Glutamatergic neuron (in vitro differentiated cells): ENCODE measurements at regions not wholly inside any gene's neighbourhood (a gene's known extent, or its start where the extent isn't known, plus 50 kb on each side); places are given as distances from the start of the nearest gene placed in this dataset.

Experiments used
- DNase-seq: peaks from one replicate; pipeline ENCODE4 v3.0.0; 2022
- H3K27ac Mint-ChIP-seq: one replicate; pipeline ENCODE4 v1.8.0; 2020; ENCODE audit warnings: mild to moderate bottlenecking, mixed read lengths, inconsistent platforms; ENCODE audit not compliant: unreplicated experiment
- H3K27me3 Mint-ChIP-seq: one replicate; pipeline ENCODE4 v1.8.0; 2020; ENCODE audit warnings: mild to moderate bottlenecking, moderate library complexity, mixed read lengths, inconsistent platforms; ENCODE audit not compliant: unreplicated experiment
- H3K36me3 Mint-ChIP-seq: one replicate; pipeline ENCODE4 v1.8.0; 2020; ENCODE audit warnings: mild to moderate bottlenecking, mixed read lengths, inconsistent platforms; ENCODE audit not compliant: unreplicated experiment
- H3K4me1 Mint-ChIP-seq: one replicate; pipeline ENCODE4 v1.8.0; 2020; ENCODE audit warnings: mild to moderate bottlenecking, low read depth, mixed read lengths, inconsistent platforms; ENCODE audit not compliant: unreplicated experiment
- H3K4me3 Mint-ChIP-seq: one replicate; pipeline ENCODE4 v1.8.0; 2020; ENCODE audit warnings: mild to moderate bottlenecking, mixed read lengths, inconsistent platforms; ENCODE audit not compliant: unreplicated experiment
- H3K9me3 Mint-ChIP-seq: one replicate; pipeline ENCODE4 v1.8.0; 2020; ENCODE audit warnings: mild to moderate bottlenecking, moderate library complexity, mixed read lengths, inconsistent platforms; ENCODE audit not compliant: unreplicated experiment
- TF ChIP-seq, protein P1 (sequence below): fragments of 200-600 bp; sonication (generic); IDR thresholded peaks from one replicate; pipeline ENCODE4 v1.5.0; 2021; ENCODE audit not compliant: partially characterized antibody, unreplicated experiment

DNA sequence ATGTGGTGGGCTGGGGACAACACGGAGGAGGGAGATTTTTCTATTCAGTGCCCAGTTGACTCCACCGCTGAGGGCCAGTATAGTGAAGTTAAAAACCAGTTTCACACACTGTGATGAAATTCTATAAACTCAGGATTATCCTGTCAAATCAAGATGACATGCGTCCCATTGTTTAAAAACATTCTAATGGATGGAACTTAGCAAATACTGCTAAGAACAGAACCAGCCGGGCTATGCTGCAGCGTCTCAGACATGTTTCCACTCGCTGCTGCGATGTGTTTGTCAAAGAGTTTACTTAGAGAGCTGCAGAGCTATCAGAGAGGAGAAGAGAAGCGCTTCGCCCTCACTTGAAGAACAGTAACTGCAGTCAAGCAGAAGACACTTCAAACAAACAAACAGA, 212.6 kb upstream of the FOXQ1 start:
- Mint-ChIP-seq H3K9me3 (peaks cover 1% of the 10 kb centered on the region), H3K27me3 (peaks cover 7% of the 10 kb centered on the region), H3K4me1 (peaks cover 18% of the 10 kb centered on the region), H3K36me3 (no peaks in the 10 kb centered on the region), H3K4me3 (no peak overlapping the region), H3K27ac (no peak overlapping the region)
- TF ChIP-seq, protein P1, sequence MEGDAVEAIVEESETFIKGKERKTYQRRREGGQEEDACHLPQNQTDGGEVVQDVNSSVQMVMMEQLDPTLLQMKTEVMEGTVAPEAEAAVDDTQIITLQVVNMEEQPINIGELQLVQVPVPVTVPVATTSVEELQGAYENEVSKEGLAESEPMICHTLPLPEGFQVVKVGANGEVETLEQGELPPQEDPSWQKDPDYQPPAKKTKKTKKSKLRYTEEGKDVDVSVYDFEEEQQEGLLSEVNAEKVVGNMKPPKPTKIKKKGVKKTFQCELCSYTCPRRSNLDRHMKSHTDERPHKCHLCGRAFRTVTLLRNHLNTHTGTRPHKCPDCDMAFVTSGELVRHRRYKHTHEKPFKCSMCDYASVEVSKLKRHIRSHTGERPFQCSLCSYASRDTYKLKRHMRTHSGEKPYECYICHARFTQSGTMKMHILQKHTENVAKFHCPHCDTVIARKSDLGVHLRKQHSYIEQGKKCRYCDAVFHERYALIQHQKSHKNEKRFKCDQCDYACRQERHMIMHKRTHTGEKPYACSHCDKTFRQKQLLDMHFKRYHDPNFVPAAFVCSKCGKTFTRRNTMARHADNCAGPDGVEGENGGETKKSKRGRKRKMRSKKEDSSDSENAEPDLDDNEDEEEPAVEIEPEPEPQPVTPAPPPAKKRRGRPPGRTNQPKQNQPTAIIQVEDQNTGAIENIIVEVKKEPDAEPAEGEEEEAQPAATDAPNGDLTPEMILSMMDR = no peak
- no peak for DNase-seq

DNA sequence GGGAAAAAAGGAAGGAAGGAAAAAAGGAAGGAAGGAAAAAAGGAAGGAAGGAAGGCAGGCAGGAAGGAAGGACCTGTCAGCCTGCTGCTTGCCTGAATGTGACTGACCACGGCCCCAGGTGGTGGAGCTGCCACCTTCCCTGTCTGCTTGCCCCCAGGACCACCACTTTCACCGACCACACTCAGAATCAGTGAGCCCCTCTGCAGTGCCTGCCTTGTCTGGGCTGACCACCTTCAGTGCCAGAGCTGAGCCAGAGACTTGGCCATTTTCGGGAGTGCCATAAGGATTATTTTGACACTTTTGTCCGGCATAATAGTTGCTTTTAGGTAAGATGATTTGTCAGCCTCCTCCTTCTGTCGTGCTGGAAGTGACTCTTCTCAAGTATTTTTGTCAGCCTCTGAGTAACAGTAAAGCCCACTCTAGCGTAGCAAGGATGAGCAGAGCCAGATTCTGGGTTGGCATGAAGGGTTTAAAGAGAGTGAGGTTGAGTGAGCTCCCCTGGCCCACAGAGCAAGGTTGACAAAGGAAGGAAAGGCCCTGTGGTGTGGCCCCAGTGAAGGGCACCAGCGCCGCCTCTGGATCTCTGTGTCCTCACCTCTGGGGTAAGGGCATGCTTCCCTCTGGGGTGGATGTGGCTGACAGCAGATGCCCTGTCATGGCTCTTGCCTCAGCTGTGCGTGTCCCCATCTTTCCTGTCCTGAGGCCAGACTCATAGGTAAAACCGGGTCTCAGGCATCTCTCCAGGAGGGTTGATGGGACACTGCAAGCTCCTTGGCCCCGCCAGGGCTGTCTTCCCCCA, 214.7 kb upstream of the FOXQ1 start:
- Mint-ChIP-seq H3K27ac (no peak overlapping the region), H3K4me1 (peaks cover 2% of the 10 kb centered on the region), H3K27me3 (peaks cover 7% of the 10 kb centered on the region), H3K36me3 (no peaks in the 10 kb centered on the region), H3K4me3 (no peak overlapping the region), H3K9me3 (peaks cover 1% of the 10 kb centered on the region)
- TF ChIP-seq, protein P1 = no peak
- no peak for DNase-seq

DNA sequence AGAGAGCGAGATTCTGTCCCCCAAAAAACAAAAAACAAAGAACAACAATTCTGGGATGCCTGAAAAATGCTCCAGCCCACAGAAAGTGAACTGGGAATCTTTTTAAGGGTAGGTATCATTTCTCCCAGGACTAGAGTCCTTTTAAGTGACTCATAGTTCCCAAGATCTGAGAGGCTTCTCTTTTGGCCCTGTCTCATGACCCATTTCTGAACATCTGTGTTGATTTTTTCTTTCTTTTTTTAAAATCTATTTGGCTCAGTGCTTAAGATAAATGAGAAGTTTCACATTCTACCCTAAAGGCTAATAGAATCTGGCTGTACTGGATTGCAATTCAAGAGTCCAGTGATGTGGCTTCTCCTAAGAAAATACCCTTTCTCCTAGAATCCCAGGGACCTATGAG, 217.6 kb upstream of the FOXQ1 start:
- Mint-ChIP-seq H3K27ac (no peak overlapping the region), H3K9me3 (no peaks in the 10 kb centered on the region), H3K36me3 (no peaks in the 10 kb centered on the region), H3K4me3 (no peak overlapping the region), H3K27me3 (peaks cover 4% of the 10 kb centered on the region), H3K4me1 (no peaks in the 10 kb centered on the region)
- TF ChIP-seq, protein P1 = no peak
- no peak for DNase-seq

DNA sequence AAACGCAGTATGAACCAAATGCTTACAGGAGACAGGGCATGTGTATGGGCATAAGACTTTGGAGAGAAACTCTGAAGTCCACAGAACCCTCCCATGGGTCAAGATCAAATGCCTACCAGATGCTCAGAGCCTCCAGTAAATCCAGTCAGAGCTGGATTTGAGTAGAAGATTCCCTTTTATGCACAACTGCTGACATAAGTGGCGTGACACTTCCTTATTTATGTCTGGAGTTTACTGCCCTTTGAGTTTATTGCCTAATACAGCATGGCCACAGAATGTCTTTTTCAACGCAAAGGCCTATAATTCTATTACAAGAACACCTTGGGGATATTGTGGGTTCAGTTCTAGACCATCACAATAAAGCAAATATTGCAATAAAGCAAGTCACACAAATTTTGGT, 220.0 kb upstream of the FOXQ1 start:
- no peaks in the 10 kb centered on the region for H3K9me3 Mint-ChIP-seq
- H3K27ac Mint-ChIP-seq = no peak overlapping the region
- no peaks in the 10 kb centered on the region for H3K36me3 Mint-ChIP-seq
- peaks cover 4% of the 10 kb centered on the region for H3K27me3 Mint-ChIP-seq
- no peak overlapping the region for H3K4me3 Mint-ChIP-seq
- TF ChIP-seq, protein P1 = no peak
- DNase-seq = no peak
- H3K4me1 Mint-ChIP-seq = no peaks in the 10 kb centered on the region

- H3K27me3 Mint-ChIP-seq = no peaks in the 10 kb centered on the region
- H3K27ac Mint-ChIP-seq = no peak overlapping the region
- TF ChIP-seq, protein P1 = no peak
- DNase-seq = no peak
- H3K9me3 Mint-ChIP-seq = no peaks in the 10 kb centered on the region
- H3K4me3 Mint-ChIP-seq = no peak overlapping the region
- H3K36me3 Mint-ChIP-seq = no peaks in the 10 kb centered on the region
- H3K4me1 Mint-ChIP-seq = peaks cover 6% of the 10 kb centered on the region
Observed at GRCh38 chr6:1089859-1090258, 222.0 kb upstream of the FOXQ1 start.
